Ishikawa (cell line): ENCODE measurements at regions not wholly inside any gene's neighbourhood (a gene's known extent, or its start where the extent isn't known, plus 50 kb on each side); places are given as distances from the start of the nearest gene placed in this dataset.

Experiments used
- CEBPB ChIP-seq: IDR thresholded peaks from 2 replicates; pipeline ENCODE4 v1.6.1; 2012
- CREB1 ChIP-seq: IDR thresholded peaks from 2 replicates; pipeline ENCODE4 v1.6.1; 2012; ENCODE audit warnings: low read depth
- EGR1 ChIP-seq: IDR thresholded peaks from 2 replicates; pipeline ENCODE4 v1.6.1; 2012
- EP300 ChIP-seq: IDR thresholded peaks from 2 replicates; pipeline ENCODE4 v1.6.1; 2012; ENCODE audit warnings: borderline replicate concordance
- FOXM1 ChIP-seq: IDR thresholded peaks from 2 replicates; pipeline ENCODE4 v1.6.1; 2012; ENCODE audit warnings: low read depth, borderline replicate concordance
- NFIC ChIP-seq: IDR thresholded peaks from 2 replicates; pipeline ENCODE4 v1.6.1; 2012
- RAD21 ChIP-seq: IDR thresholded peaks from 2 replicates; pipeline ENCODE4 v1.6.1; 2012; ENCODE audit warnings: low read depth
- TAF1 ChIP-seq: IDR thresholded peaks from 2 replicates; pipeline ENCODE4 v1.6.1; 2012; ENCODE audit warnings: low read depth, mild to moderate bottlenecking
- TCF12 ChIP-seq: IDR thresholded peaks from 2 replicates; pipeline ENCODE4 v1.6.1; 2012; ENCODE audit warnings: low read depth
- TEAD4 ChIP-seq: IDR thresholded peaks from 2 replicates; pipeline ENCODE4 v1.6.1; 2012
- YY1 ChIP-seq: IDR thresholded peaks from 2 replicates; pipeline ENCODE4 v1.6.1; 2012; ENCODE audit warnings: low read depth
- ZBTB7A ChIP-seq: IDR thresholded peaks from 2 replicates; pipeline ENCODE4 v1.6.1; 2012; ENCODE audit warnings: low read depth
- TF ChIP-seq, protein P1 (sequence below): IDR thresholded peaks from 2 replicates; pipeline ENCODE4 v1.6.1; 2012
- TF ChIP-seq, protein P2 (sequence below): IDR thresholded peaks from 2 replicates; pipeline ENCODE4 v1.6.1; 2012
- TF ChIP-seq, protein P3 (sequence below): IDR thresholded peaks from 2 replicates; pipeline ENCODE4 v1.6.1; 2012; ENCODE audit warnings: low read depth, mild to moderate bottlenecking

DNA sequence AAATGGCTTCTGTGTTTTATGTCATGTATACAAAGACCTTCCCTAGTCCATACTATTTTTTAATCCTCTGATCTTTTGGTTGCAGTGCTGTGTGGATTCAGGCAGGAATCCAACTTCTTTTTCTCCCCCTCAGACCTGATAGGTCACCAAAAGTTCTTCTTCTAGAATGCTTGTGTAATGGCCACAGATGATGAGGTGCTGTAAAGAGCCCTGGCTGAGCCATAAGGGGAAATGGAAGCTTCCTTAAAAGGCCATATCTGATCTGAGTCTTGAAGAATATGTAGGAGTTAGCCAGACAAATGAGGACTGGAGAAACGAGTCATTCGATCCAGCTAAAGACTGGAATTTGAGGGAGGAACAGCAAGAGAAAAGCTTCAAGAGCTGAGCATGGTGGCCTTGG lies 353.9 kb downstream of the PCNX1 start:
- TF ChIP-seq EGR1 (no peak), RAD21 (no peak)

DNA sequence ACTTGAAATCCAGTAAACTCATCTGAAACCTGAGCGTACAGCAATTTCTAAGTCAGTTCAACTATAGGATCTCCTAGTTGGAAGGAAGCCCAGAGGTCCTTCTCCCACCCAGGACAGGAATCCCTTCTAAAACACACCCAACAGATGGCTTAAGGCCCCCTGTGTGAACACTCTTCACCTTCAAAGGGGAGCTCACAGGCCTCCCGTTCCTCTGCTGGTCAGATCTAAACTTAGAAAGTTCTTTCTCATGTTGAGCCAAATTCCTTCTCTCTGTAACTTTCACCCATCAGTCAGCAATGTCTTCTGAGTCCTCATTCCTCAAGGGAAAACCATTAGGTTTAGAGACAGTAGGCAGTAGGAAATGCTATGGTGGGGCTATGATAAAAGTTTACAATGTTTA lies 355.2 kb downstream of the PCNX1 start:
- TF ChIP-seq ZBTB7A: no peak
- TF ChIP-seq TAF1: no peak
- no peak for TF ChIP-seq TEAD4
- TF ChIP-seq CEBPB: no peak
- no peak for TF ChIP-seq EP300
- no peak for TF ChIP-seq EGR1
- TF ChIP-seq CREB1: no peak
- TF ChIP-seq, protein P1, sequence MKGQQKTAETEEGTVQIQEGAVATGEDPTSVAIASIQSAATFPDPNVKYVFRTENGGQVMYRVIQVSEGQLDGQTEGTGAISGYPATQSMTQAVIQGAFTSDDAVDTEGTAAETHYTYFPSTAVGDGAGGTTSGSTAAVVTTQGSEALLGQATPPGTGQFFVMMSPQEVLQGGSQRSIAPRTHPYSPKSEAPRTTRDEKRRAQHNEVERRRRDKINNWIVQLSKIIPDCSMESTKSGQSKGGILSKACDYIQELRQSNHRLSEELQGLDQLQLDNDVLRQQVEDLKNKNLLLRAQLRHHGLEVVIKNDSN: no peak
- TF ChIP-seq TCF12: no peak
- TF ChIP-seq NFIC: no peak
- TF ChIP-seq, protein P2, sequence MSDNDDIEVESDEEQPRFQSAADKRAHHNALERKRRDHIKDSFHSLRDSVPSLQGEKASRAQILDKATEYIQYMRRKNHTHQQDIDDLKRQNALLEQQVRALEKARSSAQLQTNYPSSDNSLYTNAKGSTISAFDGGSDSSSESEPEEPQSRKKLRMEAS: no peak
- TF ChIP-seq, protein P3, sequence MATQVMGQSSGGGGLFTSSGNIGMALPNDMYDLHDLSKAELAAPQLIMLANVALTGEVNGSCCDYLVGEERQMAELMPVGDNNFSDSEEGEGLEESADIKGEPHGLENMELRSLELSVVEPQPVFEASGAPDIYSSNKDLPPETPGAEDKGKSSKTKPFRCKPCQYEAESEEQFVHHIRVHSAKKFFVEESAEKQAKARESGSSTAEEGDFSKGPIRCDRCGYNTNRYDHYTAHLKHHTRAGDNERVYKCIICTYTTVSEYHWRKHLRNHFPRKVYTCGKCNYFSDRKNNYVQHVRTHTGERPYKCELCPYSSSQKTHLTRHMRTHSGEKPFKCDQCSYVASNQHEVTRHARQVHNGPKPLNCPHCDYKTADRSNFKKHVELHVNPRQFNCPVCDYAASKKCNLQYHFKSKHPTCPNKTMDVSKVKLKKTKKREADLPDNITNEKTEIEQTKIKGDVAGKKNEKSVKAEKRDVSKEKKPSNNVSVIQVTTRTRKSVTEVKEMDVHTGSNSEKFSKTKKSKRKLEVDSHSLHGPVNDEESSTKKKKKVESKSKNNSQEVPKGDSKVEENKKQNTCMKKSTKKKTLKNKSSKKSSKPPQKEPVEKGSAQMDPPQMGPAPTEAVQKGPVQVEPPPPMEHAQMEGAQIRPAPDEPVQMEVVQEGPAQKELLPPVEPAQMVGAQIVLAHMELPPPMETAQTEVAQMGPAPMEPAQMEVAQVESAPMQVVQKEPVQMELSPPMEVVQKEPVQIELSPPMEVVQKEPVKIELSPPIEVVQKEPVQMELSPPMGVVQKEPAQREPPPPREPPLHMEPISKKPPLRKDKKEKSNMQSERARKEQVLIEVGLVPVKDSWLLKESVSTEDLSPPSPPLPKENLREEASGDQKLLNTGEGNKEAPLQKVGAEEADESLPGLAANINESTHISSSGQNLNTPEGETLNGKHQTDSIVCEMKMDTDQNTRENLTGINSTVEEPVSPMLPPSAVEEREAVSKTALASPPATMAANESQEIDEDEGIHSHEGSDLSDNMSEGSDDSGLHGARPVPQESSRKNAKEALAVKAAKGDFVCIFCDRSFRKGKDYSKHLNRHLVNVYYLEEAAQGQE: no peak
- no peak for TF ChIP-seq YY1
- TF ChIP-seq RAD21: no peak
- TF ChIP-seq FOXM1: no peak

DNA sequence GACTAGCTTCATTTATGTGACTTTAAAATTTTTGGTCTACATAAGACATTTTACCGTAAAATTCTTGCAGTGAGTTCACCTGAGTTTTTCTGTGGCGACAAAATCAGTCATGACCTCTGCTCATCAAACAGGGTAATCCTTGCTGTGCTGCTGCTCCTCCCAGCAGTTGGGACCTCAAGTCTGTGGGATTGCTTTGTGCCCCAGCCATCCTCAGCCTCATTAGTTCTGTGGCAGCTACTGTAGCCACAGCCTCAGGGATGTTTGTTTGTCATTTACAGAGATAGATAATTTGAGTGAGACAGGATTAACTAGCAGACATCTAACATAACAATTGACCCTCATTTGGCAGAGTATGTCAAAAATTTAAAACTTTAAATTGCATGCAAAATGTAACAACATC lies 357.0 kb downstream of the PCNX1 start:
- TF ChIP-seq TCF12 (no peak), FOXM1 (no peak), TEAD4 (no peak), CEBPB (no peak), CREB1 (no peak), RAD21 (no peak), NFIC (no peak), ZBTB7A (no peak), TAF1 (no peak), EP300 (no peak), EGR1 (no peak), YY1 (no peak)
- TF ChIP-seq, protein P3: no peak
- TF ChIP-seq, protein P2: no peak
- TF ChIP-seq, protein P1: no peak

DNA sequence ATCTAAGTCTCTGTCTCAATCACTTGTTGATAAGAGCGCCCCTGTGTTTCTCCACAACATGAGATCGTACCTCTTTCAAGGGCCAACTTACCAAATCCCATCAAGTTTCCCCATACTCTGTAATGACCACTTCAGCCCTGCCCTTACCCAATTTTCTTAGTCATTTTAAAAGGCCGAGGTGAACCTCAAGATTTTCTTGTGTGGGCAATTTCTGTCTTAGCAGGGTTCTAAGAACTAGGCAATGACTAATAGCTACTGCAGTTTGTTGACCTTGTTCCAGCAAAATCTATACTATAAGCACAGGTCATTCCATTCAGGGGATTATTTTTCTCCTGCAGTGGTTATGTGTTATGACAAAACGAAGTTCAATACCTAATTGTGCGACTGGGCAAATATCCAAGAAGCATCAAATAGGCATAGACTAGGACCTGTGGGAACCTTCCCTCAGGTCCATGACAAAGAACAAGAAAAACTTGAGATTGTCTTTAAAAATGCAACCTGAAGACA lies 359.8 kb downstream of the PCNX1 start:
- TF ChIP-seq TEAD4 (no peak), YY1 (no peak), CREB1 (no peak)

DNA sequence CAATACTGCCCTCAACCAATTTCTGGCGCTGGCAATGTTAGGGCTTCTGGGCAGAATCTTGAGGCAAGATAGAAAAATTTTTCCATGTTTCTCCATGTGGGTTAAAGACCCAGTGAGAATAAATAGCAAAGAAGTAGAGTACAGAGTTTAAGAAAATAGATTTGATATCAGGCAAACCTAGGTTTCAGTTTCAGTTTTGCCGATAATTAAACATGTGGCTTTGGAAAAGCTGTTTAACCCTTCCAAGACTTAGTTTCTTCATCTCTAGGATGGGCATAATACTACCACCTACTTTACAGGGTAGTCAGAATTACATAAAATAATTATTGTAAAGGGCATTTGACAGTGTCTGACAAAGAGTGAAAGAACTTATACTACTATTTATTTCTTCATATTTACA lies 360.4 kb downstream of the PCNX1 start:
- TF ChIP-seq TCF12: no peak
- no peak for TF ChIP-seq YY1
- TF ChIP-seq, protein P1: no peak
- TF ChIP-seq, protein P2: no peak

DNA sequence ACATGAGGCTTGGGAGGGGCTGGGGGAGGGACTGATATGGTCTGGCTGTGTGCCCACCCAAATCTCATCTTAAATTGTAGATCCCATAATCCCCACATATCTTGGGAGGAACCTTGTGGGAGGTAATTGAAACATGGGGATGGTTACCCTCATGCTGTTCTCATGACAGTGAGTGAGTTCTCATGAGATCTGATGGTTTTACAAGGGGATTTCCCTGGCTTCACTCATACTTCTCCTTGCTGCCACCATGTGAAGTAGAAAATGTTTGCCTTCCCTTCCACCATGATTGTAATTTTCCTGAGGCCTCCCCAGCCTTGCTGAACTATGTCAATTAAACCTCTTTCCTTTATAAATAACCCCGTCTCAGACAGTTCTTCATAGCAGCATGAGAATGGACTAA lies 362.9 kb downstream of the PCNX1 start:
- no peak for TF ChIP-seq CEBPB
- TF ChIP-seq, protein P2: no peak
- TF ChIP-seq YY1: no peak
- TF ChIP-seq ZBTB7A: no peak
- no peak for TF ChIP-seq NFIC
